ENCODE measurements at regions not wholly inside any gene's neighbourhood (a gene's known extent, or its start where the extent isn't known, plus 50 kb on each side); places are given as distances from the start of the nearest gene placed in this dataset.

GRCh38 chr9:7894231-7894630, 94.7 kb upstream of the DMAC1 start:
- TF ChIP-seq, protein P1, sequence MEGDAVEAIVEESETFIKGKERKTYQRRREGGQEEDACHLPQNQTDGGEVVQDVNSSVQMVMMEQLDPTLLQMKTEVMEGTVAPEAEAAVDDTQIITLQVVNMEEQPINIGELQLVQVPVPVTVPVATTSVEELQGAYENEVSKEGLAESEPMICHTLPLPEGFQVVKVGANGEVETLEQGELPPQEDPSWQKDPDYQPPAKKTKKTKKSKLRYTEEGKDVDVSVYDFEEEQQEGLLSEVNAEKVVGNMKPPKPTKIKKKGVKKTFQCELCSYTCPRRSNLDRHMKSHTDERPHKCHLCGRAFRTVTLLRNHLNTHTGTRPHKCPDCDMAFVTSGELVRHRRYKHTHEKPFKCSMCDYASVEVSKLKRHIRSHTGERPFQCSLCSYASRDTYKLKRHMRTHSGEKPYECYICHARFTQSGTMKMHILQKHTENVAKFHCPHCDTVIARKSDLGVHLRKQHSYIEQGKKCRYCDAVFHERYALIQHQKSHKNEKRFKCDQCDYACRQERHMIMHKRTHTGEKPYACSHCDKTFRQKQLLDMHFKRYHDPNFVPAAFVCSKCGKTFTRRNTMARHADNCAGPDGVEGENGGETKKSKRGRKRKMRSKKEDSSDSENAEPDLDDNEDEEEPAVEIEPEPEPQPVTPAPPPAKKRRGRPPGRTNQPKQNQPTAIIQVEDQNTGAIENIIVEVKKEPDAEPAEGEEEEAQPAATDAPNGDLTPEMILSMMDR (IDR thresholded peaks at IDR 0.05) = no peak
- TF ChIP-seq POLR2A (IDR thresholded peaks at IDR 0.05) = no peak

Data from body of pancreas (tissue), 4 donors.